Astrocyte of the hippocampus (primary cell): ENCODE measurements at regions not wholly inside any gene's neighbourhood (a gene's known extent, or its start where the extent isn't known, plus 50 kb on each side); places are given as distances from the start of the nearest gene placed in this dataset.
A peak's percentile ranks its signal among the peaks of the same experiment; 100 is the strongest.
"Not testable (repeated sequence)": the region's sequence is repeated elsewhere in the genome, so short reads cannot be mapped to it uniquely, and the experiment has no call there.

Experiments used
- DNase-seq: peaks from one replicate; pipeline ENCODE4 v3.0.0; 2011; ENCODE audit warnings: low read depth, low spot score

- no peak for DNase-seq
These were observed 459.0 kb downstream of the SIPA1L2 start for GRCh38 chr1:232170909-232171308.

- no peak for DNase-seq
These were observed 460.5 kb downstream of the SIPA1L2 start for GRCh38 chr1:232169436-232169835.

GRCh38 chr1:232168508-232168907 is 461.4 kb downstream of the SIPA1L2 start:
- DNase-seq = no peak

GRCh38 chr1:232166942-232167341 is 463.0 kb downstream of the SIPA1L2 start:
- DNase-seq = no peak

- DNase-seq = no peak
These were observed 465.6 kb downstream of the SIPA1L2 start for GRCh38 chr1:232164078-232164963.

- no peak for DNase-seq
These were observed 466.4 kb downstream of the SIPA1L2 start for GRCh38 chr1:232163533-232163932.

GRCh38 chr1:232162001-232162400 is 467.9 kb downstream of the SIPA1L2 start:
- DNase-seq = no peak

GRCh38 chr1:232158558-232158957 is 471.4 kb downstream of the SIPA1L2 start:
- not testable (repeated sequence) for DNase-seq

GRCh38 chr1:232156070-232156469 is 473.9 kb downstream of the SIPA1L2 start:
- DNase-seq = not testable (repeated sequence)

GRCh38 chr1:232153652-232154051 is 476.3 kb downstream of the SIPA1L2 start:
- no peak for DNase-seq

- no peak for DNase-seq
These were observed 479.0 kb downstream of the SIPA1L2 start for GRCh38 chr1:232150770-232151548.

GRCh38 chr1:232149287-232150201 is 480.4 kb downstream of the SIPA1L2 start:
- DNase-seq = no peak

- DNase-seq = no peak
These were observed 482.7 kb downstream of the SIPA1L2 start for GRCh38 chr1:232147215-232147614.

GRCh38 chr1:232146514-232146913 is 483.4 kb downstream of the SIPA1L2 start:
- DNase-seq = no peak

GRCh38 chr1:232145768-232146167 is 484.2 kb downstream of the SIPA1L2 start:
- no peak for DNase-seq

GRCh38 chr1:232144696-232145230 is 485.2 kb downstream of the SIPA1L2 start:
- no peak for DNase-seq

- DNase-seq = peak; percentile 58
These were observed 486.5 kb downstream of the SIPA1L2 start for GRCh38 chr1:232143315-232143886.

- DNase-seq = peak; percentile 95
These were observed 487.3 kb downstream of the SIPA1L2 start for GRCh38 chr1:232142403-232143314.

- not testable (repeated sequence) for DNase-seq
These were observed 488.8 kb downstream of the SIPA1L2 start for GRCh38 chr1:232141167-232141448.
